Activated T-cell treated with anti-CD3 and anti-CD28 coated beads, Interleukin-2, amount 50 U/mL, for 72 hours (primary cell): ENCODE measurements at regions not wholly inside any gene's neighbourhood (a gene's known extent, or its start where the extent isn't known, plus 50 kb on each side); places are given as distances from the start of the nearest gene placed in this dataset.

ENCODE experiments used
- ATAC-seq, 2 donors: fragments of 150-1000 bp; cut with Tn5 transposase; replicated peaks in 1 of 2; 2 replicates each; pipeline ENCODE4 v1.10.0; 2021; ENCODE audit warnings: moderate library complexity in 2 of 2, mild to moderate bottlenecking in 1 of 2
- DNase-seq, 2 donors: peaks; one replicate each; pipeline ENCODE4 v3.0.0; 2021 to 2022; ENCODE audit warnings: mixed read lengths in 1 of 2
- H3K27ac Mint-ChIP-seq: one replicate; pipeline ENCODE4 v1.8.0; 2022; ENCODE audit warnings: mild to moderate bottlenecking, moderate library complexity, mixed read lengths
- H3K27me3 Mint-ChIP-seq: one replicate; pipeline ENCODE4 v1.8.0; 2022; ENCODE audit warnings: low read depth, mixed read lengths
- H3K36me3 Mint-ChIP-seq, 2 donors: one replicate each; pipeline ENCODE4 v1.8.0; 2022; ENCODE audit warnings: mixed read lengths in 2 of 2, mild to moderate bottlenecking in 1 of 2; ENCODE audit not compliant: insufficient read depth in 2 of 2
- H3K4me1 Mint-ChIP-seq: one replicate; pipeline ENCODE4 v1.8.0; 2022; ENCODE audit warnings: low read depth, mixed read lengths
- H3K4me3 Mint-ChIP-seq, 2 donors: one replicate each; pipeline ENCODE4 v1.8.0; 2022; ENCODE audit warnings: mild to moderate bottlenecking in 2 of 2, mixed read lengths in 2 of 2, moderate library complexity in 2 of 2
- H3K9me3 Mint-ChIP-seq, 2 donors: one replicate each; pipeline ENCODE4 v1.8.0; 2022; ENCODE audit warnings: mixed read lengths in 2 of 2

DNA sequence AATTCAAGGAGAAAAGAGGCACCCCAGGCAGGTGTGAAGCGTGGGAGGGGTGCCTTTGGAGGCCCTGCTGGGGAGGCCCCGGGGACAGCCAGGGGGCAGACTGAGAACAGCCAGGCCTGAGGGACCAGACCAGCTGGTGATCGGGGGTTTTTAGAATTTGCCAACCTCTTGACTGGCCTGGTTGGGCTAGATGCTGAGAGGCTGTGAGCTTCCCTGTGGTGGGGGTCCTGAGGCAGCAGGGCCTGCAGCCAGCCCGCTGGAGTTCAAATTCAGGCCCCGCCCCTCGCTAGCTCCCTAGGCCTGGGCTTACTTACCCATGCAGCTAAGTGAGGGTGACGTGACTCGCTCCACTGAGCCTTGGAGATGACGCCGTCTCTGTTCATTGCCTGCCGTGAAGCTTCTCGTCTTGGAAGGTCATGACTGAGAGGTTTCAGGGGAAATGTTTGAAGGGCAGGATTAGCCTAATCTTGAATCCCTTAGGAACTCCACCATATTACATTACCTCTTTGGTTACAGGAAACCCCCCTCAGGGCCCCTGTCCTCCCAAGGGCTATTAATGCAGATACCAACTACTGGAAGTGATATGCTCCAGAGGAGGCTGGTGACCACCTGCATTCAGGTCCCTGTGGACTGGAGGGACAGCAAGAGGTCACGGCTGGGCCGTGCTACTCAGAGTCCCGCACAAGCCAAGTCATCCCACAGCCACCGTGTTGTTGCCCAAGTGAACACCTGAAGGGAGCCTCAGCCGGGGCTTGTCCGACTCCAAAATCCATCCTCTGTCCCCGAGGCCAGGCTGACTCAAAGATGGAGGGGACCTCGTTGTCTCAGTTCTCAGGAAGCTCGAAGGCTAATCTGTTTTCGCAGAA, 73.9 kb upstream of the DUSP22 start:
- DNase-seq (peak in 1 of 2 donors; percentile 28), ATAC-seq (no peak)
- H3K27me3 Mint-ChIP-seq = peaks cover 21% of the 10 kb centered on the region
- peaks cover 88% of the 10 kb centered on the region for H3K4me1 Mint-ChIP-seq
- H3K4me3 Mint-ChIP-seq = no peak overlapping the region
- no peak overlapping the region for H3K27ac Mint-ChIP-seq
- H3K36me3 Mint-ChIP-seq = peaks cover 1 to 4% of the 10 kb centered on the region in 2 donors
- H3K9me3 Mint-ChIP-seq = peaks cover 2 to 3% of the 10 kb centered on the region in 2 donors

GRCh38 chr6:219019-219570, 73.2 kb upstream of the DUSP22 start:
- Mint-ChIP-seq H3K9me3 (no peaks in the 10 kb centered on the region), H3K36me3 (no peaks in the 10 kb centered on the region), H3K4me3 (no peak overlapping the region), H3K4me1 (peaks cover 95% of the 10 kb centered on the region), H3K27ac (no peak overlapping the region), H3K27me3 (peaks cover 20% of the 10 kb centered on the region)
- no peak for DNase-seq
- no peak for ATAC-seq

DNA sequence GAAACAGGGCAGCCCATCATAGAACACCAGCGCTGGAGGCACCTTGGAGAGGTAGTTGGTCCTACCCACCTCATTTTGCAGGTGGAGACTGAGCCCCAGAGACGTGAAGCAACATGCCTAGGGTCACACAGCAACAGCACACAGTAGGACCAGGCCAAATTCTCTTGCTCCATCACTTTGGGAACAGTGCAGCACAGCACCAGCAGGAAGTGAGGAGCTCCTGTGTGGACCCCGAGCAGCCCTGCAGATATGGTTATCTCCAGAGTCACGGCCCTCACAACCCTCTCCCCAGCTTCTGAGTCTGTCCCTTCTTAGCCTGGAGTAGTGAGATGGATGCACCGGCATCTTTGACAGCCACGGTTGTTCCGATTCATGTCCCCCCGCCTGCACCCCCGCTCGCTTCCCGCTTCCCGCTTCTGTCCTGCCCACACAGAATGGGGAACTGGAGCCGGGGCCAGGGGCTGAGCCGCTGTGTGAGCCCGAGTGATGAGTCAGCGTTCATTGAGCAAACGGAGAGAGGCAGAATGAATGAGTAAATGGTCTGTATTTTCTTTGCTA, 72.6 kb upstream of the DUSP22 start:
- Mint-ChIP-seq H3K36me3 (no peaks in the 10 kb centered on the region), H3K4me1 (peaks cover 96% of the 10 kb centered on the region), H3K27me3 (peaks cover 20% of the 10 kb centered on the region), H3K27ac (no peak overlapping the region), H3K9me3 (no peaks in the 10 kb centered on the region), H3K4me3 (no peak overlapping the region)
- DNase-seq (peak in 1 of 2 donors; percentile 38), ATAC-seq (no peak)

- H3K36me3 Mint-ChIP-seq = no peaks in the 10 kb centered on the region
- no peak overlapping the region for H3K27ac Mint-ChIP-seq
- peaks cover 96% of the 10 kb centered on the region for H3K4me1 Mint-ChIP-seq
- H3K4me3 Mint-ChIP-seq = no peak overlapping the region
- peaks cover 20% of the 10 kb centered on the region for H3K27me3 Mint-ChIP-seq
- no peaks in the 10 kb centered on the region for H3K9me3 Mint-ChIP-seq
- no peak for ATAC-seq
- DNase-seq = no peak
Measured at GRCh38 chr6:220312-220711, 72.0 kb upstream of the DUSP22 start.

GRCh38 chr6:220721-221475, 71.4 kb upstream of the DUSP22 start:
- Mint-ChIP-seq H3K27me3 (peaks cover 20% of the 10 kb centered on the region), H3K4me3 (peak overlapping the region; percentile 57 to 92), H3K9me3 (no peaks in the 10 kb centered on the region), H3K27ac (peak overlapping the region; percentile 12), H3K4me1 (peaks cover 96% of the 10 kb centered on the region), H3K36me3 (no peaks in the 10 kb centered on the region)
- ATAC-seq (peak; percentile 18 to 20), DNase-seq (peak; percentile 41 to 63)

DNA sequence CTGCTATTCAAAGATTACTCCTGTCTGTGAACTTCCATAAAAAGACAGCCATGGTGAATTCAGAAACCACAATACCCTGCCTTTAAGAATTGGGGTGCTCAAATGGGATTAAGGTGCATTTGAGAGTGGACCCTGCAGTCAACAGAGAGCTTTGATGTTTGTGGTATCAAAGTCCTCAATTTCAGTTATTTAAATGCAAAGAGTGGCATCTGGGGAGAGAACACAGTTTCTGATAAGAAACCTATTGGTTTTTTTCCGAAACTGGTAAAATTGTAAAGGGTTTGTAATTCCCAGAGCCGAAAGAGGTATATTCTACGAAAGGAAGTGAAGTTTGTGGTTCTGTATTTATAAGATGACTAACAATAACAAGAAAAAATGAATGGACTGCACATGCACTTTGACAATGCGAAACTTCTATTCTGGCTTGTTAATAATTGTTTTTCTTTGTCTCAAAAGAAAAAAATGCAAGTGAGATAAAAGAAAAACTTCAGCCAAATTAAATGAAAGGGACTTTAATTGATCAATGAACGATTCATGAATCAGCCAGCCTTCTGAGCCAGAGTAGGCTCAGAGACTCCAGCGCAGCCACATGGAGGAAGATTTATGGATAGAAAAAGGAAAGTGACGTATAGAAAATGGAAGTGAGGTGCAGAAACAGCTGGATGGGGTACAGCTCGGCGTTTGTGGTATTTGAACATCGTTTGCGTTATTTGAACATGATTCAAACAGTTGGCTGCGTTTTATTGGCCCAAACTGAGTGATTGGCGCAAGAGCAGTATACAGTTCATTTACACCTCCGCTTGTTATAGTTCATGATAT, 70.5 kb upstream of the DUSP22 start:
- peak overlapping the region; percentile 84 for H3K27ac Mint-ChIP-seq
- H3K4me1 Mint-ChIP-seq = peaks cover 96% of the 10 kb centered on the region
- H3K27me3 Mint-ChIP-seq = peaks cover 20% of the 10 kb centered on the region
- no peaks in the 10 kb centered on the region for H3K9me3 Mint-ChIP-seq
- H3K36me3 Mint-ChIP-seq = no peaks in the 10 kb centered on the region
- ATAC-seq (no peak), DNase-seq (no peak)
- peak overlapping the region; percentile 57 to 92 for H3K4me3 Mint-ChIP-seq

DNA sequence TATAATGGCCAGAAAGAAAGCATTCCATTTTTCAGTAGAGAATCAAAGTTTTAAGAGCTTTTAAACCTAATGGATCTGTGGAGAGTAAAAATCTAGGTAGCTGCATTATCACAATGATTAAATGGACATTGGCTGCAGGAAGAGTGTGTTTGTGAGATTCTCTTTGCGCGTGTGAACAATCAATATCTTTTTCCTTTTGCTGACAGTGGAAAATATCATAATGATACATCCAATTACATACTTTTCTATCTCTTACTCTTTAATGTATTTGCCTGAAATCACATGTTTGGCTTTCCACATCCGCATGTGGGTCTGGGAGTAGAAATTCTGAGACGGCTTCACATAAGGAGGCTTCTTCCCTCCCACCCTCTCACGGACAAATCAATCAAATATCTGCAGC, 69.8 kb upstream of the DUSP22 start:
- H3K4me3 Mint-ChIP-seq = peak overlapping the region in 1 of 2 donors; percentile 92
- DNase-seq (no peak), ATAC-seq (no peak)
- peak overlapping the region; percentile 84 for H3K27ac Mint-ChIP-seq
- H3K36me3 Mint-ChIP-seq = peaks cover 0 to 3% of the 10 kb centered on the region in 2 donors
- peaks cover 96% of the 10 kb centered on the region for H3K4me1 Mint-ChIP-seq
- peaks cover 20% of the 10 kb centered on the region for H3K27me3 Mint-ChIP-seq
- H3K9me3 Mint-ChIP-seq = no peaks in the 10 kb centered on the region

DNA sequence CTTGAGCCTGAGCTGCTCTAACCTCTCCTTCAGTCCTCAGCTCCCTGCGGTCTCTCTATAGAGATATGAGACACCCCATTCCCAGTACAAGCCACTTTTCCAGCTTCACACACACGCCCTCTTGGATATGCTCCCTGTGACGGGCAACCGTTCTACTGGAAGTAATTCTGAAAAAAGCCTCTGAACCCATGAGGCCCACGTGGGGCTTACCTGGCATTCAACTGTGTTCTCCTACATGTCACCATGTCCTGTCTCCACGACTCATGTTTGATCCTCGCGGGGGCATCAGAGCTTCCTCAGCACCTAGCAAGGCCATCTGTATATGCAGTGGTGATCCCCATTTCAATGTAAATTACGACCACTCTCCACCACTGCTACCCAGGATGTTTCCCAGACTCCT, 69.2 kb upstream of the DUSP22 start:
- Mint-ChIP-seq H3K4me3 (peak overlapping the region; percentile 39 to 55), H3K27ac (no peak overlapping the region), H3K9me3 (no peaks in the 10 kb centered on the region), H3K36me3 (peaks cover 0 to 3% of the 10 kb centered on the region in 2 donors), H3K4me1 (peaks cover 97% of the 10 kb centered on the region), H3K27me3 (peaks cover 20% of the 10 kb centered on the region)
- DNase-seq (no peak), ATAC-seq (no peak)

DNA sequence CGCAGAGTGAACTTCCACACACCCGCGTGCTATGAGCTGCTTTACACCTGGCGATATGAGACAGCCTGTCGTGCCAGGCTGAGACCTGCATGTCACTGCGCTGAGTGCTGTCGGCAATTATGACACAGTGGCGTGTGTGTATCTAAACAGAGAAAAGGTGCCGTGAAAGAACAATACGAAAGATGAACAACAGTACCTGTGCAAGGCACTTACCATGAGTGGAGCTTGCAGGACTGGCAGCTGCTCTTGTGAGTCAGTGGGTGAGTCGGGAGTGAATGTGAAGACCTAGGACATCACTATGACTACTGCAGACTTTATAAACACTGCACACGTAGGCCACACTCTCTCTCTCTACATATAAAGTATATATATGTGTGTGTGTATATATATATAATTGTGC, 68.5 kb upstream of the DUSP22 start:
- DNase-seq (peak; percentile 47 to 77), ATAC-seq (peak; percentile 55 to 62)
- Mint-ChIP-seq H3K4me1 (peaks cover 98% of the 10 kb centered on the region), H3K27me3 (peaks cover 17% of the 10 kb centered on the region), H3K36me3 (peaks cover 0 to 3% of the 10 kb centered on the region in 2 donors), H3K27ac (no peak overlapping the region), H3K4me3 (peak overlapping the region; percentile 55 to 84), H3K9me3 (no peaks in the 10 kb centered on the region)

GRCh38 chr6:224350-224749, 67.9 kb upstream of the DUSP22 start:
- peaks cover 0 to 3% of the 10 kb centered on the region in 2 donors for H3K36me3 Mint-ChIP-seq
- no peak for ATAC-seq
- H3K4me3 Mint-ChIP-seq = peak overlapping the region; percentile 78 to 84
- no peak for DNase-seq
- peaks cover 14% of the 10 kb centered on the region for H3K27me3 Mint-ChIP-seq
- peaks cover 98% of the 10 kb centered on the region for H3K4me1 Mint-ChIP-seq
- H3K9me3 Mint-ChIP-seq = no peaks in the 10 kb centered on the region
- H3K27ac Mint-ChIP-seq = peak overlapping the region; percentile 92

DNA sequence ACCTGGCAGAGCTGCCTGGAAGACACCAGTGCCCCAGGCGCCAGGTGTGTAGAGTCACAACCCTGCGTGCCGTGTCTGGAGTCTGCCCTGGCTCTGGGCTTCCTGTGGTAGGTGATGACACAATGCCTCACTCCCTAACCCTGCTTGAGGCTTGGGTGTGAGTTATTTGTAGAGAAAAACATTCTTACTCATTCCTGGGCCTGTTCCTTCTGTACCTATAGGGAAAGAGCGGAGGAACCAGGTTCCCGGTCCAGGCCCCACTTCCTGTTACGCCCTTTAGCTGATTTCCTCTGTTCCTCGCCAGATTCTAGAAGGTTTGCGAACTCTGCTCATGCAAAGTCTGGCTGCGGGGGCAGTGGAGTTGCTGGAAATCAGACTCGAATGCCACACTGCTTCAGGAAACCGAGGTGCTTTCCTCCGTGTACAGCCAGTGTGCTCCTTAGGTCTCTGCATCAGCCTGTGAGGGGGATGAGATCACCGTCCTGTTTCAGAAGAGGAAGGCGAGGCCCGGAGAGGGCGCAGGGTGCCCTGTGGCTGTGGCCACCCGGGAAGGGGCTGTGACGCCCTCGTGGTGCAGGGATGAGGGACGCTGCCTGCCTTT, 67.1 kb upstream of the DUSP22 start:
- H3K4me3 Mint-ChIP-seq = peak overlapping the region; percentile 78 to 84
- H3K27me3 Mint-ChIP-seq = peaks cover 14% of the 10 kb centered on the region
- DNase-seq (peak; percentile 80 to 90), ATAC-seq (peak; percentile 83 to 84)
- H3K4me1 Mint-ChIP-seq = peaks cover 98% of the 10 kb centered on the region
- no peaks in the 10 kb centered on the region for H3K9me3 Mint-ChIP-seq
- peak overlapping the region; percentile 92 for H3K27ac Mint-ChIP-seq
- H3K36me3 Mint-ChIP-seq = peaks cover 0 to 3% of the 10 kb centered on the region in 2 donors

DNA sequence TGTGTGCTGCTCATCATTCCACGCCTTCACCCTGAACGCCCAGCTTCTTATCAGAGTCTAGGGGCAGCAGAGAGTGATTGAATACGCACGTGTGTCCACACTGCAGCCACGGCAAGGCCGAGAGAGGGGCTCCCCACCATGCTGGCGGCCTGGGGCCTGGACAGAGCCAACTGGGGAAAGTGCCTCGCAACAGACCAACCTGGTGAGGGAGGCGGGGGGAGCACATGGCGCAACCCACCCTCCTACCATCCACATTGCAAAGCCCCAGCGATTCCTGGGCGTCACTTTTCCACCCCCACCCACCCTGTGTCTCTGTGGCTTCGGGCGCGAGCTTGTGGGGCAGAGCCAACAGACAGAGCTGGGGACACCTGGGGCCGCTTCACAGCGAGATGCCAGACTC, 66.4 kb upstream of the DUSP22 start:
- peaks cover 98% of the 10 kb centered on the region for H3K4me1 Mint-ChIP-seq
- H3K36me3 Mint-ChIP-seq = peaks cover 0 to 3% of the 10 kb centered on the region in 2 donors
- DNase-seq (no peak), ATAC-seq (no peak)
- H3K27me3 Mint-ChIP-seq = peaks cover 14% of the 10 kb centered on the region
- peak overlapping the region; percentile 92 for H3K27ac Mint-ChIP-seq
- H3K4me3 Mint-ChIP-seq = peak overlapping the region; percentile 78 to 84
- no peaks in the 10 kb centered on the region for H3K9me3 Mint-ChIP-seq
